Osteoblast (primary cell): ENCODE measurements at regions not wholly inside any gene's neighbourhood (a gene's known extent, or its start where the extent isn't known, plus 50 kb on each side); places are given as distances from the start of the nearest gene placed in this dataset.

Source experiments
- DNase-seq: peaks from one replicate; pipeline ENCODE4 v3.0.0; 2011; ENCODE audit warnings: low spot score, mixed read lengths; ENCODE audit not compliant: insufficient read length; ENCODE audit errors: missing footprints
- H2AFZ ChIP-seq: 2 replicates; pipeline ENCODE4 v1.6.0; 2011; ENCODE audit warnings: mild to moderate bottlenecking, low read length
- H3K27ac ChIP-seq: 2 replicates; pipeline ENCODE4 v1.5.1; 2011; ENCODE audit warnings: mild to moderate bottlenecking, low read depth, low read length, moderate library complexity
- H3K27me3 ChIP-seq: 2 replicates; pipeline ENCODE4 v1.6.0; 2012; ENCODE audit warnings: mild to moderate bottlenecking, control low read depth, inconsistent platforms, low read length, moderate library complexity; ENCODE audit not compliant: insufficient read depth
- H3K36me3 ChIP-seq: 2 replicates; pipeline ENCODE4 v1.5.1; 2011; ENCODE audit warnings: mild to moderate bottlenecking, low read length, control low read depth, moderate library complexity; ENCODE audit not compliant: insufficient read depth
- H3K4me1 ChIP-seq: 2 replicates; pipeline ENCODE4 v1.5.1; 2011; ENCODE audit warnings: mild to moderate bottlenecking, low read length, control low read depth, moderate library complexity; ENCODE audit not compliant: insufficient read depth
- H3K4me2 ChIP-seq: 2 replicates; pipeline ENCODE4 v1.6.0; 2011; ENCODE audit warnings: mild to moderate bottlenecking, low read length; ENCODE audit not compliant: insufficient read depth
- H3K4me3 ChIP-seq: fragments of 200-600 bp; sonication (generic); 3 replicates; pipeline ENCODE4 v1.5.1; 2012; ENCODE audit warnings: mild to moderate bottlenecking, low read length, inconsistent platforms; ENCODE audit not compliant: insufficient read depth
- H3K79me2 ChIP-seq: 2 replicates; pipeline ENCODE4 v1.6.0; 2012; ENCODE audit warnings: mild to moderate bottlenecking, low read length, control low read depth, inconsistent platforms; ENCODE audit not compliant: insufficient read depth
- H3K9me3 ChIP-seq: 2 replicates; pipeline ENCODE4 v1.5.1; 2011; ENCODE audit warnings: low read depth, low read length, control low read depth
- H4K20me1 ChIP-seq: 2 replicates; pipeline ENCODE4 v1.6.0; 2012; ENCODE audit warnings: mild to moderate bottlenecking, low read length, control low read depth; ENCODE audit not compliant: insufficient read depth
- CTCF ChIP-seq: IDR thresholded peaks from 2 replicates; pipeline ENCODE4 v1.5.1; 2011; ENCODE audit warnings: mild to moderate bottlenecking, low read depth, low read length, moderate library complexity; ENCODE audit errors: extremely low read depth

DNA sequence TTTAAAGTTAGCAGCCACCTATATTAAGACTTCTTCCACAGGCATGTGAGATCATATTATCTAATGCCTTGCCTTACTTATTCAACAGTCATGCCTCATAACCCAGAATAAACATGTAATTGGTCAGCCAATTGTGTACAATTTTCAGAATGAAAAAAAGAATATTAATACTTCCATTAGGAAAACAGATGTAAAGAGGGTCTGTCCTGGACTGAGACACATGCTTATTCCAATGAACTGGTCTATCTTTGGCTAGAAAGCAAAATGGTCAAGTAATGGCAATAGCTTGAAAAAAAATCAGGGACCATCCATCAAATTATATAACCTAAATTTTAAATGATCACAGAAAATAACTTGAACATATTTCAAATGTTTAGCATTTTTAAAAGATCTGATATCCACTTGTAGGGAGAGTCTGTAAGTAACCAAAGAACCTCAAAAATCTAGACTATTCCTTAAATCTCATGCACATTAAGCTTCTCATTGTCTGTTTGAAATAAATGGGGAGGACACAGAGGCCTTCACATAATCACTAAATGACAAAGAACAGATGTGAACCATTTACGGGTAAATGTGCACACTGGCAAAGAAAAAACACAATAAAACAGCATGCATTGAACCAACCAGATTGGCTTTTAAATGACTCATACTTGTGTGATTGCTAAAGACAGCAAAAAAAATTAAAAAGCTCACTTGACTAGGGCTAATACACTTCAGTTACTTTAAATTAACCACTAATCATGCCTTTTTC, 568.8 kb upstream of the PCDH15 start:
- Histone ChIP-seq H3K4me3 (no peak overlapping the region), H3K27ac (no peak overlapping the region), H3K4me2 (no peak overlapping the region), H3K79me2 (no peaks in the 10 kb centered on the region), H3K36me3 (no peaks in the 10 kb centered on the region), H3K4me1 (no peaks in the 10 kb centered on the region), H3K9me3 (no peaks in the 10 kb centered on the region), H3K27me3 (no peaks in the 10 kb centered on the region), H4K20me1 (no peaks in the 10 kb centered on the region), H2AFZ (no peak overlapping the region)
- no peak for DNase-seq
- TF ChIP-seq CTCF, result no peak

GRCh38 chr10:55368467-55368866, 567.4 kb upstream of the PCDH15 start:
- Histone ChIP-seq H3K36me3 (no peaks in the 10 kb centered on the region), H3K4me2 (no peak overlapping the region), H3K4me1 (no peaks in the 10 kb centered on the region), H2AFZ (no peak overlapping the region), H3K27ac (no peak overlapping the region), H3K79me2 (no peaks in the 10 kb centered on the region), H4K20me1 (no peaks in the 10 kb centered on the region), H3K4me3 (no peak overlapping the region), H3K27me3 (no peaks in the 10 kb centered on the region), H3K9me3 (no peaks in the 10 kb centered on the region)
- no peak for TF ChIP-seq CTCF
- no peak for DNase-seq

DNA sequence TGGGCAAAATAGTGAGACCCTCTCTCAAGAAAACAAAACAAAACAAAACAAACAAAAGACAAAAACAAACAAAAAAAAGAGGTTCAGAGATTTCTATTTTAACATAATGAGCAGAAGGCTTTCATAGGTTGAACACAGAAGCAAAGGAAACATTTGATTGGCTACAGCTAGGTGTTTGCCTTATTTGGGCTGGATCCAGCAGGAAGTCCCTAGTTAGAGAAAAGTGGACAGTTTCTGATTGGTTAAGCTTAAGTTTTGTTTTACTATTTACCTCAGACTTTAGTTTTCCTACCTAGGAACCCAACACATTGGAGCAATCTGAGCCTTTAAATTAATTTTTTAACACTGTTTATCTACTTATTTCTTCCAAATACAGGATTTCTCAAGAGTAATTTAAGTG, 566.5 kb upstream of the PCDH15 start:
- H3K4me2 ChIP-seq, result no peak overlapping the region
- TF ChIP-seq CTCF, result no peak
- DNase-seq, result no peak
- H3K36me3 ChIP-seq, result no peaks in the 10 kb centered on the region
- H2AFZ ChIP-seq, result no peak overlapping the region
- H3K27ac ChIP-seq, result no peak overlapping the region
- no peaks in the 10 kb centered on the region for H3K79me2 ChIP-seq
- no peaks in the 10 kb centered on the region for H3K9me3 ChIP-seq
- H4K20me1 ChIP-seq, result no peaks in the 10 kb centered on the region
- no peak overlapping the region for H3K4me3 ChIP-seq
- no peaks in the 10 kb centered on the region for H3K4me1 ChIP-seq
- no peaks in the 10 kb centered on the region for H3K27me3 ChIP-seq

DNA sequence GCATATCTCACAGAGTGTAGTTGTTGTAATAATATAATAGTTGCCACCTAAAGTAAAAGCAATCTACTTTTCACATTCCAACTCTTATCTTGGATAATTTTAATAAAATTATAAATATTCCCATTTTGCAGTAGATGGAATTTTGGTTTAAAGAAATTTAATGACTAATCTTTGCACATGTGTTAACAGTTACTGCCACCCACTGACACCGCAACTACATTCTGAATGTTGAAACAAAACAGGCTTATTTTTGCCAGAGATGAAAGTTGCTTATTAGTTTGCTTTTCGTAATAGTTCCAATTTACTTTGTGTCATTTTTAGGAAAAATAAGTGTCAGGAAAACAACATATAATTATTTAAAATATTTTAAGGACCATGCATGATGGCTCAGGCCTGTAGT, 557.5 kb upstream of the PCDH15 start:
- Histone ChIP-seq H3K36me3 (no peaks in the 10 kb centered on the region), H3K4me1 (no peaks in the 10 kb centered on the region), H3K9me3 (no peaks in the 10 kb centered on the region), H3K4me2 (no peak overlapping the region), H4K20me1 (no peaks in the 10 kb centered on the region), H2AFZ (no peak overlapping the region), H3K79me2 (no peaks in the 10 kb centered on the region), H3K27ac (no peak overlapping the region), H3K27me3 (no peaks in the 10 kb centered on the region), H3K4me3 (no peak overlapping the region)
- no peak for TF ChIP-seq CTCF
- no peak for DNase-seq
